H1 (cell line): ENCODE measurements at regions not wholly inside any gene's neighbourhood (a gene's known extent, or its start where the extent isn't known, plus 50 kb on each side); places are given as distances from the start of the nearest gene placed in this dataset.

Source experiments
- ASH2L ChIP-seq: fragments of 200-600, 300-600 bp; sonication (generic); IDR thresholded peaks from one replicate; pipeline ENCODE4 v1.7.1; 2017; ENCODE audit warnings: low read length
- CBX5 ChIP-seq: fragments of 300-800, 300-1000 bp; sonication (generic); IDR thresholded peaks from 2 replicates; pipeline ENCODE4 v1.7.1; 2016; ENCODE audit warnings: antibody characterized with exemption, low read length, low read depth
- CHD7 ChIP-seq: fragments of 300-600 bp; sonication (generic); IDR thresholded peaks from 2 replicates; pipeline ENCODE4 v1.7.1; 2012; ENCODE audit warnings: low read length, moderate library complexity, mild to moderate bottlenecking, inconsistent platforms; ENCODE audit not compliant: insufficient replicate concordance
- CREB1 ChIP-seq: IDR thresholded peaks from 2 replicates; pipeline ENCODE4 v1.6.1; 2012; ENCODE audit warnings: inconsistent platforms
- GABPA ChIP-seq: IDR thresholded peaks from 2 replicates; pipeline ENCODE4 v1.6.1; 2011; ENCODE audit warnings: mild to moderate bottlenecking, low read length, moderate library complexity, borderline replicate concordance; ENCODE audit not compliant: insufficient read depth
- SIX5 ChIP-seq: IDR thresholded peaks from 2 replicates; pipeline ENCODE4 v1.6.1; 2011; ENCODE audit warnings: mild to moderate bottlenecking, low read depth, low read length
- SP4 ChIP-seq: IDR thresholded peaks from 2 replicates; pipeline ENCODE4 v1.6.1; 2012; ENCODE audit warnings: low read length, inconsistent platforms

DNA sequence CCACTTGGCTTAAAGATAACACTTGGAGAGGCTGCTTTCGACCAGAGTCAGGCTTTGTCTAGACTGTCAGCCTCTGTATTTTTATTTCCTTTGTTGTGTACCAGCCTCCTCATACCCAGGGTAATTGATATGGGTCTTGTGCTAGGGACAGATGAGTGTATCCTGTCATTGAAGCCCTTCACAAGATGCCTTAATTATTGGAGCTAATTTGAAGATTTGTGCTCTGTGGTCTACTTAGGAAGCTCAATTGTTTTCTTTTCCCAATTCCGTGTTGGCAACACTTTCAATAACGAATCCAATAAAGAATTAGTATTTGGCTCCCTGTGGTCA is 60.5 kb upstream of the DPH6 start (continued):
- TF ChIP-seq CHD7 (no peak), ASH2L (no peak), CREB1 (no peak), GABPA (no peak), SP4 (no peak), SIX5 (no peak), CBX5 (no peak)
- TF ChIP-seq, all 59 proteins: peak for 0
